22Rv1 (cell line): ENCODE measurements at regions not wholly inside any gene's neighbourhood (a gene's known extent, or its start where the extent isn't known, plus 50 kb on each side); places are given as distances from the start of the nearest gene placed in this dataset.

Experiments
- ZFX ChIP-seq: fragments of 450-650 bp; IDR thresholded peaks from 2 replicates; pipeline ENCODE4 v1.6.1; 2017; ENCODE audit warnings: antibody characterized with exemption, borderline replicate concordance
- TF ChIP-seq, protein P1 (sequence below): fragments of 450-650 bp; IDR thresholded peaks from 2 replicates; pipeline ENCODE4 v1.5.1; 2017; ENCODE audit warnings: mild to moderate bottlenecking

DNA sequence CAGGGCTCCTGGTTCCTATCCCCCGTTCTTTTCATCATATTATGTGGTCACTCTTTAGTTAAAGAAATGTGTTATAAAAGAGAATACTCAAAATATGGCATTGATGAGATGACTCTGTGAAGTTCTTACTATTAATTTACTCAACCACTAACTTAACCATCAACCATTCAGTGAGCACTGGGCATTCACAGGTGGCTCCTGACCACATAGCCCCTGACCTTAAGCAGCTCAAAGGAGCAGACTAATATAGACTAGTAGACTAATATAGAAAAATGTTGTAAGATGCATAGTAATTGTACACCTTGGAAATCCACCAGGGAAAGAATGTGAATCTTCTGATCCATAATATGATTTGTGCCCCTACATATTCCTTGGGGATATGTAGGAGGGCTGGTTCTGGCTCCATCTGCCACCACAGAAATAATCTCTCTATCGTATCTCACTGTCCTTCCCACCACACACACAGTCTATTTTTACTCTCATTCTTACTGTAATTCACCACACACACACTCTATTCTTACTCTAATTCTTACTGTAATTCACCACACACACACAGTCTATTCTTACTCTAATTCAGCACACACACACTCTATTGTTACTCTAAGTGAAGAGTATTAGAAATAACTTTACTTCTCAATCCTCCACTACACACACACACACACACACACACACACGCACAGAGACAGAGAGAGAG lies 188.9 kb upstream of the ITGA4 start:
- TF ChIP-seq, protein P1, sequence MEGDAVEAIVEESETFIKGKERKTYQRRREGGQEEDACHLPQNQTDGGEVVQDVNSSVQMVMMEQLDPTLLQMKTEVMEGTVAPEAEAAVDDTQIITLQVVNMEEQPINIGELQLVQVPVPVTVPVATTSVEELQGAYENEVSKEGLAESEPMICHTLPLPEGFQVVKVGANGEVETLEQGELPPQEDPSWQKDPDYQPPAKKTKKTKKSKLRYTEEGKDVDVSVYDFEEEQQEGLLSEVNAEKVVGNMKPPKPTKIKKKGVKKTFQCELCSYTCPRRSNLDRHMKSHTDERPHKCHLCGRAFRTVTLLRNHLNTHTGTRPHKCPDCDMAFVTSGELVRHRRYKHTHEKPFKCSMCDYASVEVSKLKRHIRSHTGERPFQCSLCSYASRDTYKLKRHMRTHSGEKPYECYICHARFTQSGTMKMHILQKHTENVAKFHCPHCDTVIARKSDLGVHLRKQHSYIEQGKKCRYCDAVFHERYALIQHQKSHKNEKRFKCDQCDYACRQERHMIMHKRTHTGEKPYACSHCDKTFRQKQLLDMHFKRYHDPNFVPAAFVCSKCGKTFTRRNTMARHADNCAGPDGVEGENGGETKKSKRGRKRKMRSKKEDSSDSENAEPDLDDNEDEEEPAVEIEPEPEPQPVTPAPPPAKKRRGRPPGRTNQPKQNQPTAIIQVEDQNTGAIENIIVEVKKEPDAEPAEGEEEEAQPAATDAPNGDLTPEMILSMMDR, result no peak
- no peak for TF ChIP-seq ZFX
